SK-N-SH (cell line): ENCODE measurements at regions not wholly inside any gene's neighbourhood (a gene's known extent, or its start where the extent isn't known, plus 50 kb on each side); places are given as distances from the start of the nearest gene placed in this dataset.

ENCODE experiments used
- CTCF ChIA-PET: fragments of 300-600, 350-600 bp; formaldehyde crosslinking; extraction: SDS; loops from one replicate; lab custom pipeline; 2021; lab: Yijun Ruan, JAX
- POLR2A ChIA-PET: fragments of 350-600 bp; sonication (Branson Sonifier 250); formaldehyde crosslinking; extraction: SDS; loops from one replicate; lab custom pipeline; 2020; ENCODE audit warnings: antibody characterized with exemption, inconsistent platforms; lab: Yijun Ruan, JAX
- DNase-seq: peaks from one replicate; pipeline ENCODE4 v3.0.0; 2012
- H2AFZ ChIP-seq: fragments of 200-600 bp; sonication (generic); 2 replicates; pipeline ENCODE4 v1.8.1; 2016; ENCODE audit warnings: antibody characterized with exemption, mild to moderate bottlenecking, low read depth
- H3F3A ChIP-seq: fragments of 200-600 bp; sonication (generic); replicated peaks from 2 replicates; pipeline ENCODE3; 2016; ENCODE audit warnings: antibody characterized with exemption, mild to moderate bottlenecking; ENCODE audit not compliant: insufficient read depth
- H3K27ac ChIP-seq, 2 experiments: fragments of 200-500 bp in 1 of 2; fragments of 200-600 bp in 1 of 2; sonication (Bioruptor generic) in 1 of 2; sonication (generic), shearing (Covaris generic) in 1 of 2; 2 replicates each; pipeline versions ENCODE4 v1.5.1 to v1.6.1; 2014 to 2016; ENCODE audit warnings: low read depth in 2 of 2, inconsistent platforms in 1 of 2, low read length in 1 of 2, mild to moderate bottlenecking in 1 of 2, mixed read lengths in 1 of 2
- H3K27me3 ChIP-seq: fragments of 200-600 bp; sonication (generic), shearing (Covaris generic); 2 replicates; pipeline ENCODE4 v1.6.1; 2016; ENCODE audit warnings: mixed run types; ENCODE audit not compliant: insufficient read depth
- H3K36me3 ChIP-seq, 2 experiments: fragments of 200-500 bp in 1 of 2; fragments of 200-600 bp in 1 of 2; sonication (Bioruptor generic) in 1 of 2; sonication (generic) in 1 of 2; replicated peaks in 1 of 2; 2 replicates each; pipeline versions ENCODE3 to v1.5.1; 2014 to 2016; ENCODE audit warnings: low read length in 1 of 2, mild to moderate bottlenecking in 1 of 2; ENCODE audit not compliant: insufficient read depth in 2 of 2, control insufficient read depth in 1 of 2
- H3K4me1 ChIP-seq, 2 experiments: fragments of 200-500 bp in 1 of 2; fragments of 200-600 bp in 1 of 2; sonication (Bioruptor generic) in 1 of 2; sonication (generic), shearing (Covaris generic) in 1 of 2; 2 replicates each; pipeline versions ENCODE4 v1.5.1 to v1.6.1; 2014 to 2016; ENCODE audit warnings: low read depth in 1 of 2, low read length in 1 of 2, mixed run types in 1 of 2; ENCODE audit not compliant: insufficient read depth in 2 of 2, control insufficient read depth in 1 of 2
- H3K4me2 ChIP-seq: fragments of 200-600 bp; sonication (generic), shearing (Covaris generic); 2 replicates; pipeline ENCODE4 v1.6.1; 2017; ENCODE audit warnings: mixed run types
- H3K4me3 ChIP-seq, 2 experiments: fragments of 200-500 bp in 1 of 2; fragments of 200-600 bp in 1 of 2; sonication (Bioruptor generic) in 1 of 2; sonication (generic), shearing (Covaris generic) in 1 of 2; 2 replicates each; pipeline versions ENCODE4 v1.5.1 to v1.8.1; 2014 to 2016; ENCODE audit warnings: low read depth in 2 of 2, inconsistent platforms in 1 of 2, low read length in 1 of 2, mild to moderate bottlenecking in 1 of 2, mixed read lengths in 1 of 2, moderate library complexity in 1 of 2
- H3K79me2 ChIP-seq: fragments of 200-600 bp; sonication (generic); 2 replicates; pipeline ENCODE4 v1.8.1; 2017; ENCODE audit warnings: mild to moderate bottlenecking; ENCODE audit not compliant: insufficient read depth
- H3K9ac ChIP-seq: fragments of 200-600 bp; sonication (generic); 2 replicates; pipeline ENCODE4 v1.6.1; 2017; ENCODE audit warnings: mixed run types
- H3K9me2 ChIP-seq: fragments of 200-600 bp; sonication (generic); 2 replicates; pipeline ENCODE4 v1.6.1; 2017; ENCODE audit warnings: mixed run types
- H3K9me3 ChIP-seq: fragments of 200-600 bp; sonication (generic); 2 replicates; pipeline ENCODE4 v1.6.1; 2017; ENCODE audit warnings: mixed run types, mild to moderate bottlenecking, moderate library complexity
- H4K20me1 ChIP-seq: fragments of 200-600 bp; sonication (generic); 2 replicates; pipeline ENCODE4 v1.6.1; 2017; ENCODE audit warnings: mild to moderate bottlenecking, mixed run types; ENCODE audit not compliant: insufficient read depth
- ELF1 ChIP-seq: IDR thresholded peaks from 2 replicates; pipeline ENCODE4 v1.4.0; 2012
- EZH2phosphoT487 ChIP-seq: fragments of 200-600 bp; sonication (generic); IDR thresholded peaks from 2 replicates; pipeline ENCODE4 v1.6.1; 2017; ENCODE audit warnings: low read depth, mixed run types, mild to moderate bottlenecking, antibody characterized with exemption, moderate library complexity, borderline replicate concordance
- FOSL2 ChIP-seq: IDR thresholded peaks from 2 replicates; pipeline ENCODE4 v1.4.0; 2012; ENCODE audit warnings: low read depth, mild to moderate bottlenecking, moderate library complexity, borderline replicate concordance
- FOXM1 ChIP-seq: IDR thresholded peaks from 2 replicates; pipeline ENCODE4 v1.4.0; 2012; ENCODE audit warnings: low read depth, mild to moderate bottlenecking
- GATA2 ChIP-seq: sonication (generic); formaldehyde crosslinking; IDR thresholded peaks from 2 replicates; pipeline ENCODE4 v1.5.0; 2020; ENCODE audit warnings: mild to moderate bottlenecking, missing genetic modification reagents
- IRF3 ChIP-seq: fragments of 150-350 bp; IDR thresholded peaks from 2 replicates; pipeline ENCODE4 v1.6.1; 2016; ENCODE audit warnings: mild to moderate bottlenecking, low read depth, low read length
- JUND ChIP-seq: IDR thresholded peaks from 2 replicates; pipeline ENCODE4 v1.4.0; 2012
- NRF1 ChIP-seq: IDR thresholded peaks from 2 replicates; pipeline ENCODE4 v1.6.1; 2012; ENCODE audit warnings: low read depth, mild to moderate bottlenecking, low read length
- PBX3 ChIP-seq: IDR thresholded peaks from 2 replicates; pipeline ENCODE4; 2012
- POLR2AphosphoS5 ChIP-seq: IDR thresholded peaks from 2 replicates; pipeline ENCODE4 v1.6.1; 2012; ENCODE audit warnings: low read depth, low read length
- RAD21 ChIP-seq: IDR thresholded peaks from 2 replicates; pipeline ENCODE4 v1.6.1; 2012; ENCODE audit warnings: mild to moderate bottlenecking, low read length
- RCOR1 ChIP-seq: fragments of 150-350 bp; IDR thresholded peaks from 2 replicates; pipeline ENCODE4 v1.6.1; 2017; ENCODE audit warnings: antibody characterized with exemption, low read length
- SIN3A ChIP-seq: IDR thresholded peaks from 2 replicates; pipeline ENCODE4 v1.6.1; 2012; ENCODE audit warnings: low read depth, mild to moderate bottlenecking, low read length, moderate library complexity, borderline replicate concordance
- TCF12 ChIP-seq: IDR thresholded peaks from 2 replicates; pipeline ENCODE4 v1.4.0; 2012
- TEAD4 ChIP-seq: IDR thresholded peaks from 2 replicates; pipeline ENCODE4 v1.4.0; 2012; ENCODE audit warnings: mild to moderate bottlenecking, borderline replicate concordance; ENCODE audit not compliant: insufficient read depth
- USF2 ChIP-seq: fragments of 150-350 bp; IDR thresholded peaks from 2 replicates; pipeline ENCODE4 v1.6.1; 2017; ENCODE audit warnings: antibody characterized with exemption, low read length, low read depth, borderline replicate concordance
- ZBTB33 ChIP-seq: IDR thresholded peaks from 2 replicates; pipeline ENCODE4 v1.4.0; 2012; ENCODE audit warnings: low read depth, borderline replicate concordance

- POLR2A ChIA-PET: no interaction called here
- Histone ChIP-seq H3K27ac (no peak overlapping the region), H3K36me3 (no peaks in the 10 kb centered on the region), H3K9me3 (no peaks in the 10 kb centered on the region), H3K4me1 (no peaks in the 10 kb centered on the region), H3K79me2 (no peaks in the 10 kb centered on the region), H3K27me3 (no peaks in the 10 kb centered on the region), H3K9ac (no peak overlapping the region), H4K20me1 (no peaks in the 10 kb centered on the region), H3K9me2 (no peaks in the 10 kb centered on the region), H2AFZ (no peak overlapping the region), H3K4me3 (no peak overlapping the region), H3F3A (no peaks in the 10 kb centered on the region), H3K4me2 (no peak overlapping the region)
- TF ChIP-seq ELF1 (no peak), GATA2 (CRISPR knock-in tag) (no peak), IRF3 (no peak), TCF12 (no peak), RCOR1 (no peak), POLR2AphosphoS5 (no peak), EZH2phosphoT487 (no peak), FOSL2 (no peak), JUND (no peak), TEAD4 (no peak), USF2 (no peak), PBX3 (no peak), RAD21 (no peak), NRF1 (no peak), ZBTB33 (no peak), FOXM1 (no peak), SIN3A (no peak)
- no peak for DNase-seq
- CTCF ChIA-PET: interaction anchor here (1.7 kb wide), 1 partner anchor 19 kb away, joined by 3 read pairs; no protein-coding TSS in a partner anchor
Measured at GRCh38 chr2:146506851-146507250, 1338.0 kb upstream of the ACVR2A start.
